ENCODE measurements at regions not wholly inside any gene's neighbourhood (a gene's known extent, or its start where the extent isn't known, plus 50 kb on each side); places are given as distances from the start of the nearest gene placed in this dataset.
"Not testable (repeated sequence)": the region's sequence is repeated elsewhere in the genome, so short reads cannot be mapped to it uniquely, and the experiment has no call there.

DNA sequence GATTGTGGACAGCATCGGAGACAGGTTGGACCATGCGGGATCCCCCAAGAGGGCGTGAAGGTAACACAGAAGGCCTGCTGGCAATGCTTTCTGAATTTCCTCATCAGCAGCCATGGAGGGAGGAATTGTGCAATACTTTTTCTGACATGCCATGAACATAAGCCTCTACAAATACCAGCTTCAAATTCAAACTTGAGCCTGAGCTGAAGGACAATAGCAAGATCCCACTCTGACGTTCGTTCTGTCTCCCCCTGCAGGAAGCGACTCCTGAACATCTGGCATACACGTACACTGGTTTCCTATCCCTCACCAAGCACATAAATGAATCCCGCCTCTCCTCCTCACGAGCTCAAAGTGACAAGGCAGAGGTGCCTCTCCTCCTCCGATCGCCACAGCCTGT is 312.2 kb downstream of the BRD1 start:
- no peak overlapping the region for H3K4me3 ChIP-seq (ENCODE audit: low read depth, low read length)
- DNase-seq (ENCODE audit: low read depth) (peak; percentile 2), FAIRE-seq (peak; percentile 89)
- no peak for TF ChIP-seq CTCF (IDR thresholded peaks at IDR 0.05; ENCODE audit: insufficient read depth, low read length, severe bottlenecking)
- no peaks in the 10 kb centered on the region for H3K36me3 ChIP-seq (ENCODE audit: control insufficient read depth, insufficient read depth, low read length)
- H3K27me3 ChIP-seq (ENCODE audit: control insufficient read depth, insufficient read depth, low read length), result no peaks in the 10 kb centered on the region

DNA sequence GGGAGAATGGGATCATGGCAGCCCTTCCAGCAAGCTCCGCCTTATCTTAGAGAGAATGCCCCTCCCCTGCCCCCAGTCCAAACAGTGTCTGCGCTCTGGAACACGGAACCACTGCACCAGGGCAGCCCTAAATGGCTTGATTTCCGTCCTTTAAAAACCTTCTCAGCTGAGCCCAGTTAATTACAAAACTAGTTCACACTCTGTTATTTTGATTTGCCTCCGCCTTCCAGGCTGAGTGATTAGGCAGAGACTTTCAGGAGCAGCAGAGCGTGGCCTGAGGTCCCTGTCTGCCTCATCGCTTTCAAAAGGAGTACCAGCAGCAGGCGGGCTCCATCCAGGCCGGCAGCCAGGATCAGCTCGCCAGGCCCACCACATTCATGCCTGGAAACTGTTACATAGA is 313.0 kb downstream of the BRD1 start:
- FAIRE-seq, result no peak
- no peak for TF ChIP-seq CTCF (IDR thresholded peaks at IDR 0.05; ENCODE audit: insufficient read depth, low read length, severe bottlenecking)
- H3K36me3 ChIP-seq (ENCODE audit: control insufficient read depth, insufficient read depth, low read length), result no peaks in the 10 kb centered on the region
- DNase-seq (ENCODE audit: low read depth), result no peak
- no peaks in the 10 kb centered on the region for H3K27me3 ChIP-seq (ENCODE audit: control insufficient read depth, insufficient read depth, low read length)
- no peak overlapping the region for H3K4me3 ChIP-seq (ENCODE audit: low read depth, low read length)

GRCh38 chr22:49514211-49514610 is 313.5 kb downstream of the BRD1 start:
- Histone ChIP-seq H3K27me3 (ENCODE audit: control insufficient read depth, insufficient read depth, low read length) (no peaks in the 10 kb centered on the region), H3K4me3 (ENCODE audit: low read depth, low read length) (no peak overlapping the region), H3K36me3 (ENCODE audit: control insufficient read depth, insufficient read depth, low read length) (no peaks in the 10 kb centered on the region)
- FAIRE-seq (no peak), DNase-seq (ENCODE audit: low read depth) (no peak)
- no peak for TF ChIP-seq CTCF (IDR thresholded peaks at IDR 0.05; ENCODE audit: insufficient read depth, low read length, severe bottlenecking)

DNA sequence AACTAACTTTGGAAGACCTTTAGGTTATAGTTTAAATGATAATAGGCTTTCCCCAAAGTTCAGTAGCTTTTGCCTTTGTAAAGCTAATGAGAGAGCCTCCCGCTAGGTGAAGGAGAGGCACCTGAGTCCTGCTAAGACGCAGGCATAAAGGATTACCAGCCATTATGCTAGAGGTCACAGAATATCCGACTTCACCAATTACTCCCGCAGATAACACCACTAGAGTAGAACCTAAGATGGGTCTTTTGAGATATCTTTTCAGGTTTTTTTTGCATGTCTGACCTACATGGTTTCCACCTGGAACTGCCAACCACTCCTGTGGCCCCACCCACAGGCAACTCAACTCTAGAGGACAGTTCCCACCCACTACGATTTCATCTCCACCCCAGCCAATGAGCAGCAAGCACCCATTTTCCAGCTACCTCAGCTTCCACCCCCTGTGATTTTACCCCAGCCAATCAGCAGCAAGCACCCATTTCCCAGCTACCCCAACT is 314.3 kb downstream of the BRD1 start:
- Histone ChIP-seq H3K4me3 (ENCODE audit: low read depth, low read length) (no peak overlapping the region), H3K36me3 (ENCODE audit: control insufficient read depth, insufficient read depth, low read length) (no peaks in the 10 kb centered on the region), H3K27me3 (ENCODE audit: control insufficient read depth, insufficient read depth, low read length) (no peaks in the 10 kb centered on the region)
- DNase-seq (ENCODE audit: low read depth) (no peak), FAIRE-seq (no peak)
- no peak for TF ChIP-seq CTCF (IDR thresholded peaks at IDR 0.05; ENCODE audit: insufficient read depth, low read length, severe bottlenecking)

- no peak for FAIRE-seq
- no peak overlapping the region for H3K4me3 ChIP-seq (ENCODE audit: low read depth, low read length)
Observed at GRCh38 chr22:49512487-49513165, 315.0 kb downstream of the BRD1 start.

GRCh38 chr22:49511393-49512189 is 316.1 kb downstream of the BRD1 start:
- FAIRE-seq; H3K4me3 ChIP-seq (ENCODE audit: low read depth, low read length); DNase-seq (ENCODE audit: low read depth); H3K27me3 ChIP-seq (ENCODE audit: control insufficient read depth, insufficient read depth, low read length); H3K36me3 ChIP-seq (ENCODE audit: control insufficient read depth, insufficient read depth, low read length): not testable (repeated sequence)

More at GRCh38 chr22:49512487-49513165, 315.0 kb downstream of the BRD1 start:
- H3K36me3 ChIP-seq (ENCODE audit: control insufficient read depth, insufficient read depth, low read length), result no peaks in the 10 kb centered on the region
- no peaks in the 10 kb centered on the region for H3K27me3 ChIP-seq (ENCODE audit: control insufficient read depth, insufficient read depth, low read length)
- no peak for DNase-seq (ENCODE audit: low read depth)
- no peak for TF ChIP-seq CTCF (IDR thresholded peaks at IDR 0.05; ENCODE audit: insufficient read depth, low read length, severe bottlenecking)

Data from bronchial epithelial cell (primary cell).